Peyer's patch (tissue), 4 donors: ENCODE measurements at regions not wholly inside any gene's neighbourhood (a gene's known extent, or its start where the extent isn't known, plus 50 kb on each side); places are given as distances from the start of the nearest gene placed in this dataset.

Experiments used
- DNase-seq, 3 donors: peaks; one replicate each; pipeline ENCODE4 v3.0.0-alpha.2; 2017 to 2019
- H3K27ac ChIP-seq, 4 donors: fragments of 200-600 bp; sonication (generic); one replicate each; pipeline ENCODE4 v1.5.1; 2016 to 2019
- H3K27me3 ChIP-seq, 2 donors: fragments of 200-600 bp; sonication (generic); one replicate each; pipeline ENCODE4 v1.5.1; 2019
- H3K36me3 ChIP-seq, 3 donors: fragments of 200-600 bp; sonication (generic); one replicate each; pipeline ENCODE4 v1.5.1; 2016 to 2019
- H3K4me1 ChIP-seq, 4 donors: fragments of 200-600 bp; sonication (generic); one replicate each; pipeline ENCODE4 v1.5.1; 2016 to 2019
- H3K4me3 ChIP-seq, 4 donors: fragments of 200-600 bp; sonication (generic); 1 replicate in 3 of 4; 2 replicates in 1 of 4; pipeline ENCODE4 v1.5.1; 2016 to 2019; ENCODE audit warnings: mild to moderate bottlenecking in 1 of 4
- H3K9me3 ChIP-seq, 4 donors: fragments of 200-600 bp; sonication (generic); one replicate each; pipeline ENCODE4 v1.5.1; 2016 to 2019; ENCODE audit warnings: mild to moderate bottlenecking in 1 of 4
- CTCF ChIP-seq, 6 experiments: fragments of 450-650 bp in 4 of 6; fragments of 200-600 bp in 2 of 6; sonication (generic) in 1 of 6; IDR thresholded peaks; one replicate each; pipeline ENCODE4 v1.5.1; 2017 to 2019; ENCODE audit warnings: antibody characterized with exemption in 6 of 6, mild to moderate bottlenecking in 3 of 6, moderate library complexity in 1 of 6
- POLR2A ChIP-seq, 2 donors: fragments of 450-650 bp; IDR thresholded peaks; one replicate each; pipeline ENCODE4 v1.5.1; 2017; ENCODE audit warnings: antibody characterized with exemption in 2 of 2, mild to moderate bottlenecking in 2 of 2, moderate library complexity in 2 of 2

DNA sequence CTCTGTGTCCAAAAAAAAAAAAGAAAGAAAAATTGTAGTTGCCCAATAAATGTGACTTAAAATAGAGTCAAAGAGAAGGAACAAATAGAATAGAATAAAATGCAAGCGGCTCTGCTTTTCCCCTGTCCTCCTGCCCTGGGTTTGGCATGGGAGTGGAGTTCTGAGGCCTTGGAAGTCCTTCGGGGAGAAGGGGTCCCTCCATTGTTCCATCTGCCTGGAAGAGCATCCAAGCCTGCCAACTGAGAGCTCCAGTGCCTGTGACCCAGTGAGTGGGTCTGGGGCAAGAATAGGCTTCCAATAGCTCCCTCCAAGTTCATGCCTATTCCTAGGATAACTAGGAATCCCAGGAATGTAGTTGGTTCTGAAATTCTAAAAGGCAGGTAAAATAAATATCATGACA is 321.4 kb downstream of the MYCN start:
- Histone ChIP-seq H3K27me3 (no peaks in the 10 kb centered on the region), H3K9me3 (no peaks in the 10 kb centered on the region), H3K4me3 (no peak overlapping the region), H3K4me1 (no peaks in the 10 kb centered on the region), H3K27ac (no peak overlapping the region), H3K36me3 (no peaks in the 10 kb centered on the region)
- no peak for DNase-seq
- no peak for TF ChIP-seq CTCF (IDR thresholded peaks at IDR 0.05)

DNA sequence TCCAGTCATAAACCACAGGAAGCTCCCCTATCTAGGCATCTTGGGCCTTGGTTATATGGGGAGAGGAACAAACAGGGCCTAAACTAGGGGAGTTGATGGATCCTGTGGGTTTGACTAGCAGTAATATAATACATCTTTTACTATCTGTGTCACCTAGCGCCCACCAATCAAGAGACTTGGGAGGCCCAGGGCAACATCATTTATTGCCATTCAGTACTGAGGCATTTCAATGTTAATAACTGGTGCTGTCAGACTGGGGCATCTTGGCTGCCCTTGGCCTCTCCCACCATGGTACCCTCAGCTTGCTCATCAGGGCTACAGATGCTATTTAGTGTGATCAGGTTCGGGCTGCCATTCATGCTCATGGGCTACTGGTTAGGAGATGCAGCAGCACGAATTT is 320.7 kb downstream of the MYCN start:
- Histone ChIP-seq H3K4me3 (no peak overlapping the region), H3K4me1 (no peaks in the 10 kb centered on the region), H3K9me3 (no peaks in the 10 kb centered on the region), H3K27ac (no peak overlapping the region), H3K36me3 (no peaks in the 10 kb centered on the region), H3K27me3 (no peaks in the 10 kb centered on the region)
- no peak for TF ChIP-seq POLR2A (IDR thresholded peaks at IDR 0.05)
- no peak for TF ChIP-seq CTCF (IDR thresholded peaks at IDR 0.05)
- DNase-seq, result no peak

- no peak for DNase-seq
- no peak overlapping the region for H3K4me3 ChIP-seq
- H3K36me3 ChIP-seq, result no peaks in the 10 kb centered on the region
- H3K4me1 ChIP-seq, result no peaks in the 10 kb centered on the region
- TF ChIP-seq CTCF (IDR thresholded peaks at IDR 0.05) (no peak), POLR2A (IDR thresholded peaks at IDR 0.05) (no peak)
- no peaks in the 10 kb centered on the region for H3K27me3 ChIP-seq
- H3K9me3 ChIP-seq, result no peaks in the 10 kb centered on the region
- H3K27ac ChIP-seq, result no peak overlapping the region
Measured at GRCh38 chr2:16260041-16260830, 319.9 kb downstream of the MYCN start.

GRCh38 chr2:16259010-16259409 is 318.7 kb downstream of the MYCN start:
- Histone ChIP-seq H3K9me3 (no peaks in the 10 kb centered on the region), H3K4me3 (no peak overlapping the region), H3K36me3 (no peaks in the 10 kb centered on the region), H3K4me1 (no peaks in the 10 kb centered on the region), H3K27ac (no peak overlapping the region), H3K27me3 (no peaks in the 10 kb centered on the region)
- no peak for TF ChIP-seq POLR2A (IDR thresholded peaks at IDR 0.05)
- no peak for TF ChIP-seq CTCF (IDR thresholded peaks at IDR 0.05)
- no peak for DNase-seq

- no peaks in the 10 kb centered on the region for H3K4me1 ChIP-seq
- H3K4me3 ChIP-seq, result no peak overlapping the region
- H3K9me3 ChIP-seq, result no peaks in the 10 kb centered on the region
- no peaks in the 10 kb centered on the region for H3K36me3 ChIP-seq
- no peaks in the 10 kb centered on the region for H3K27me3 ChIP-seq
- DNase-seq, result no peak
- H3K27ac ChIP-seq, result no peak overlapping the region
- TF ChIP-seq POLR2A (IDR thresholded peaks at IDR 0.05) (no peak), CTCF (IDR thresholded peaks at IDR 0.05) (no peak)
Measured at GRCh38 chr2:16258350-16258749, 318.0 kb downstream of the MYCN start.
